ENCODE measurements at regions not wholly inside any gene's neighbourhood (a gene's known extent, or its start where the extent isn't known, plus 50 kb on each side); places are given as distances from the start of the nearest gene placed in this dataset.
"Not testable (repeated sequence)": the region's sequence is repeated elsewhere in the genome, so short reads cannot be mapped to it uniquely, and the experiment has no call there.

DNA sequence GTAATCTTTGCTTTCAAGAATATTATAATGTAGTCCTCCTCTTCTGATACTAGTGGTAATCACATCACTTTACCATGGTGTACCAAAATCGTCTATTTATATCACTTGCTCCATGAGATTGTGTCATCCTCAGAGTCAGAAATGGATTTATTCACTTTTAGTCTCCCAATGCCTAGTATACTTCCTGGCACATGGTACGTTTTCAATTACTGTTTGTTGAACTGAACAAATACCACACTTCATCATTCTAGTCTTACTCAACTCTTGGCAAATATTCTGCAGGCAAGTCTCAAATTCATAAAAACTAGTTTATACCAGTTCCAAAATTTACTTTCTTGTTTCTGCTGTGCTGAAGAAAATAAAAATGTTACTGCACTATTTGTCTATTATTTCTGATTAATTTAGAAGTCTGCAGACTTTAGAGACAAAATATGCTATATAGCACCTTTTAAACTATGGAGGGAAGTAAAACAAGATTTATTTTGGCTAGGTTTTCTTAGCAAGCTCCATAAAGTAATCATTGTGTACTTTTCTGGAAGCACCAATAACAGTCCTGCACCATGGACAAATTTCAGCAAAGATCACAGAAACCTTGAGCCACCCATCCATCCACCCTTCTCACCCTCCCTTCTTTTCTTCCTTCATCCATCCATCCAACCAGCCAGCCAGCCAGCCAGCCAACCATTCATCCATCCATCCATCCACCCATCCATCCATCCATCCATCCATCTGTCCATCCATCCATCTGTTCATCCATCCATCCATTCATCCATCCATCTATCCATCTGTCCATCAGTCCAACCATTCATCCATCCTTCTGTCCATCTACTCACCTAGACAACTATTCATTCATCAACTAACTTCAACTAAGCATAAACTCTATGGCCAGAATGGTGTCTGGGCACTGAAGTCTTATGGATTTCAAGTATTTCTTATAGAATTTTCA, 102.1 kb upstream of the STMND1 start:
- H3K4me3 ChIP-seq (ENCODE audit: low read length) = no peak overlapping the region
- no peak for TF ChIP-seq ZNF274 (IDR thresholded peaks at IDR 0.05; ENCODE audit: low read depth, low read length)

DNA sequence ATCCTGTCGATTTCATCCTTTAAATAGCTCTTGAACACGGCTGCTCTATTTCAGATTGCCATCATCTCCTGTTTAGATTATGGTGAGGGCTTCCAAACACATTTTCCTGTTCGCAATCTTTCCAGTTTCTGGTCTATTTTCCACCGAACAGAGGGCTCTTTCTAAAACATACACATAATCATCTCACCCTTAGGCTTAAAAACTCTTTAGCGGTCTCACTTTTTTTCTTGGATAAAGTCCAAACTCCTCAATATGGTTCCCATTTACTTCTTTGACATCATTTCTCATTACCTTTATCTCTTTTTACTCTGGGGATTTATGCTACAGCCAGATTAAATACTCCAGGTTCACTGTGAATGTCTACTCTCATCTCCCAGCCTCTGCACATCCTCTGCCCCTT, 103.4 kb upstream of the STMND1 start:
- H3K4me3 ChIP-seq (ENCODE audit: low read length) = no peak overlapping the region
- no peak for TF ChIP-seq ZNF274 (IDR thresholded peaks at IDR 0.05; ENCODE audit: low read depth, low read length)

DNA sequence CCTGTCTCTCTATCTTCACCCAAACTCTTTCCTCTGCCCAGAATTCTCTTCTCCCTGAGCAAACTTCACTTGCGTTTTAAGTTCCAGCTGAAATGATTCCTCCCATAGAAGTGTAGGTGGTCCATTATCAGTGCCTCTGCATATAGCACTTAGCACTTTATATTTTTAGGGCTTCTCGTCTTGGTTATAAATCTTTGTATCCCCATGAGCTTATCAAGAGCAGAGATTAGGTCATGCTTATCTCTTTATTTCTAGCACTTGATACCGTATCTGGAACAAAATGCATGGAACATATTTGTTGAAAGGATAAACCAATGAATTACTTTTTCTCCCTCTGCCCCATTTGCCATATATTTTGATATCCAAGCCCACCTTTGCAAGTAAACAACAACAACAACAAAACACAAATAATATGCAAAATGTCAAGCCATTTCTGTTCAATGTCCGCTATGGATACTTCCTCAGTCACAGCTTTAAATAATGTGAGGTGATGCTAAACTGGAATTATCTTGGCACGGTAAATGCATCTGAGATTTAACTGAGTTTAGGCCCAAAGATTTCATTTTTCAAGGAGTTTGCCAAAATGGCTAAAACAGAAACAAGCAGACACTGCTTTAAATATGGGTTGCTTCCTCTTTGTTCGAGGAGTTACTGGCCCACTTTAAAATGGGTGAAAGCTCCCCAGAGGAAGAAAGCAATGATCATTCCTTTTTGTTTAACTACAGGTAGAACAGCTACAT, 106.2 kb upstream of the STMND1 start:
- no peak overlapping the region for H3K4me3 ChIP-seq (ENCODE audit: low read length)
- TF ChIP-seq ZNF274 (IDR thresholded peaks at IDR 0.05; ENCODE audit: low read depth, low read length) = no peak

DNA sequence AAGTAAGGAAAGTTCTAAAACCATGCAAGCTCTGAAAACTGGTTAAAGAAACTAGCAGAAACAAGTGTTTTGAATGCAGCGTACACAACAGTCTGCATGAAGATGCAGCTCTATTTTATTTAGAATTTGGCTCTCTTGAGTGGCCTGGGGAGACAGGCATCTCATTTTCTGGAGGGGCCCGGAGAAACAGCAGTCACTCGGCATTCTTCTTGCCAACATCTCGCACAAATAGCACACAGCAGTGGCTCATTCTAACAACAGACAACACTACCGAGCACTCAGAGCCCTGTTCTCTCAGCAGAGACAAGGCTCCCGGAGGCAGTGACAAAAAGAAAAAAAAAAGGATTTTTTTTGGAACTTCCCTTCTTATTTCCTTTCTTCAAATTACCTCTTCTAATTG, 108.5 kb upstream of the STMND1 start:
- no peak overlapping the region for H3K4me3 ChIP-seq (ENCODE audit: low read length)
- no peak for TF ChIP-seq ZNF274 (IDR thresholded peaks at IDR 0.05; ENCODE audit: low read depth, low read length)

DNA sequence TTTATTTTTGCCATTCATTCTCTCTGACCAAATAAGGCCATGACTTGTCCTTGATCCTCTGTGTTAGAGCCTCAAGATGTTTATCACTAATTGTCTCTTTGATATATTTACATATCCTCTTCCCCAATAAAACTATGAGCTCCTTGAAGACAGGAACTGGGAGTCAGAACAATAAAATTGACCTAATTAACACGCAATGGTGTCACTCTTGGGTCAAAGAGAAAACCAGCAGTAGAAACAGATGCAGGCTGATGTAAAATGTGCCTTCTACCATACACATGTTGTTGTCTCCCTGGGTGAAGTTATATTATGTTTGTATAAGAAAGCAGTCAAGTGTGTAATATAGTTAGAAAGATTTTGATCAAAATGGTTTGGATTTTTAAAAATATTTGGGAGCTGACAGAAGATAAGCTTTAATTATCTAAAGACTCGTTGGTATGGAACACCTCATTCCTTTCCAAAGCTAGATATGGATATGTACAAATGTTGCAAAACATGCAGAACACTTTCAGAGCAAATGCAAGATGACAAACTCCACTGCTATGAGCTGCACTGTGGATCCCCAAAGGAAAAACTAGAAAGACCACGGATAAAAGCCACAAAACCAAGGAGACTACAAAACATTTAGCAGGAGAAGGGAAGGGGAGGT, 109.7 kb upstream of the STMND1 start:
- H3K4me3 ChIP-seq (ENCODE audit: low read length) = no peak overlapping the region
- TF ChIP-seq ZNF274 (IDR thresholded peaks at IDR 0.05; ENCODE audit: low read depth, low read length) = no peak

DNA sequence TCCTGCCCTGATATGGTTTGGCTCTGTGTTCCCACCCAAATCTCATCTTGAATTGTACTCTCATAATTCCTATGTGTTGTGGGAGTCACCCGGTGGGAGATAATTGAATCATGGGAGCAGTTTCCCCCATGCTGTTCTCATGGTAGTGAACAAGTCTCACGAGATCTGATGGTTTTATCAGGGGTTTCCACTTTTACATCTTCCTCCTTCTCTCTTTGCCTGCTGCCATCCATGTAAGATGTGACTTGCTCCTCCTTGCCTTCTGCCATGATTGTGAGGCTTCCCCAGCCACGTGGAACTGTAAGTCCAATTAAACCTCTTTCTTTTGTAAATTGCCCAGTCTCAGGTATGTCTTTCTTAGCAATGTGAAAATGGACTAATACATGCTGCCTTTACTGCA, 111.9 kb upstream of the STMND1 start:
- H3K4me3 ChIP-seq (ENCODE audit: low read length) = not testable (repeated sequence)

DNA sequence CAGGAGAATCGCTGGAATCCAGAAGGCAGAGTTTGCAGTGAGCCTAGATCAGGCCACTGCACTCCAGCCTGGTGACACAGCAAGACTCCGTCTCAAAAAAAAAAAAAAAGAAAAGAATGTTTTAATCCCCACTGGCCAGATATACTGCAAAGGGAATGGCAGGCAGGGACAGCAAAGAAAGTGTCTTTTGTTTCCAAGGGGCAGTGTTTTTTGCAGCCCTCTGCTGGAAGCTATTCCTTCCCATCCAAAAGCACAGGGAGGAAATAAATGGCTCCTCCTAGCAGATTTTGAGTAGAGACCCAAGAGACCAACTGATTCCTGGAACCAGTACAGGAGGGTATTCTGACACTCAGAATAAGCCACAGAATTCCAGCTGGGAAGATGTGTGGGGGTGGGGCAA, 112.5 kb upstream of the STMND1 start:
- no peak for TF ChIP-seq ZNF274 (IDR thresholded peaks at IDR 0.05; ENCODE audit: low read depth, low read length)

DNA sequence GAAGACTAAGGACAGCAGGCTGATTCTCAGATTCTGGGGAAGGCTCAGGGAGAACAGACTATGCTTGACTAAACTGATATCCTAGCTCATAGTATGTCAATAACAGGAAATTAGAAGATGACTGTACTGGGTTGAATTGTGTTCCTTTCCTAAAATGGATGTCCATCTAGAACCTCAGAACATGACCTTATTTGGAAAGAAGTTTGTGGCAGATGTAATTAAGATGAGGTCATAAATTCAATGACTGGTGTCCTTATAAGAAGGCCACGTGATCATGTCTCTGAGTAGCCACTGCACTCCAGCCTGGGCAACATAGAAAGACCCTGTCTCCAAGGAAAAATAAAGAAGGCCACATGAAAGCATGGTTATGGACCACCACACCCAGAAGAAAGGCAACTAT, 113.9 kb upstream of the STMND1 start:
- no peak overlapping the region for H3K4me3 ChIP-seq (ENCODE audit: low read length)
- TF ChIP-seq ZNF274 (IDR thresholded peaks at IDR 0.05; ENCODE audit: low read depth, low read length) = no peak

More for the DNA sequence above, 112.5 kb upstream of the STMND1 start:
- no peak overlapping the region for H3K4me3 ChIP-seq (ENCODE audit: low read length)

DNA sequence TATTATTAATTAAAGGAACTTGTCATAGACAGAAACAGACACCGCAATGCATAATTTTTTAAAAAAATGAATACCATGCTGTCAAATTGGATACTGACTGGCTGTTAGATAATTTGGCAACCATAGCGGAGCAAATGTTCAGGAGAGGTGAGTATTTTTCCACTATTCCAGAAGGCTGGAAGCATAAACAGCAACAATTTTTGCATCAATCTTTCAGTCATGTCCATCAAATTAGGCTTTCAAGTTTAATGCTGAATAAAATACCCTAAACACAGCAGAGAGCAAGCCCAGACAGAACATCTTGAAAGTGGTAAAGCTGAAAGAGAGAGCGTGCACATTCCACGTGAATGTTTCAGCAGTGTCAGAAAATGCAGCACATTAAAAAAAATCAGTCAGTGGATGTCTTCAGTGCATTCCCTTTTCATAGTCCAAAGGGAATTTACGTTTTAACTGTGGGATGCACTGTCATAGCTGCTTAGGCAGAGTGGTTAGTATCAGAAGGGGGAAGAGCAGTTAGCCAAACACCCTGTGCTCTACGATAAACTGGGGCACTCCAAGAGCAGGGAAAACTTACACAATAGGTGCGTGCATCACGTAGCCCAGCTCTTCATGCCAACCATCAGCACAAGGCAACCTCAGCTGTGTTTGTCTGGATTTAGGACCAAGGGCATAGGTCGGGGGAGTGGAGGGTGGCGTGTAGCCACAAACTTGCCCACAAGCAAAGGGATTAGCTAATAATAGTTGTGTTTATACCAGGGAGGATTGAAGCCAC, 116.2 kb upstream of the STMND1 start:
- no peak for TF ChIP-seq ZNF274 (IDR thresholded peaks at IDR 0.05; ENCODE audit: low read depth, low read length)
- no peak overlapping the region for H3K4me3 ChIP-seq (ENCODE audit: low read length)

DNA sequence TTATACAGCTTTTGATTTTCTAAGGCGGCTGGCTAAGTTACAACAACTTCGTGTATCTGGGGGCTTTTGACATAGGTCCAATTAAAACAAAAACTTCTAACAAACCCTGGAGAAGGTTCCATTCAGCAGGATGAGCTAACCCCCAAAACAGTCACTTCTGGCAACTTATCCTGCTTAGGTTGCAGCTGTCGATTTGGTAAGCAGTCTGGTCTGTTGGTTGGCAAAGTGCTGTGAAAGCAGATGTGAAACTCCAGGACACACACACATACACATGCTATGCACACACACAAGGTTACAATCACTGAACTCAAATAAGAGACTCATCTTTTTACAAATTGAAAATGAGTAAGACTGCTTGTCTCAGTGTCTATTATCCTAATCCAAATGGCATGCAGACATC, 119.0 kb upstream of the STMND1 start:
- TF ChIP-seq ZNF274 (IDR thresholded peaks at IDR 0.05; ENCODE audit: low read depth, low read length) = no peak
- H3K4me3 ChIP-seq (ENCODE audit: low read length) = no peak overlapping the region

DNA sequence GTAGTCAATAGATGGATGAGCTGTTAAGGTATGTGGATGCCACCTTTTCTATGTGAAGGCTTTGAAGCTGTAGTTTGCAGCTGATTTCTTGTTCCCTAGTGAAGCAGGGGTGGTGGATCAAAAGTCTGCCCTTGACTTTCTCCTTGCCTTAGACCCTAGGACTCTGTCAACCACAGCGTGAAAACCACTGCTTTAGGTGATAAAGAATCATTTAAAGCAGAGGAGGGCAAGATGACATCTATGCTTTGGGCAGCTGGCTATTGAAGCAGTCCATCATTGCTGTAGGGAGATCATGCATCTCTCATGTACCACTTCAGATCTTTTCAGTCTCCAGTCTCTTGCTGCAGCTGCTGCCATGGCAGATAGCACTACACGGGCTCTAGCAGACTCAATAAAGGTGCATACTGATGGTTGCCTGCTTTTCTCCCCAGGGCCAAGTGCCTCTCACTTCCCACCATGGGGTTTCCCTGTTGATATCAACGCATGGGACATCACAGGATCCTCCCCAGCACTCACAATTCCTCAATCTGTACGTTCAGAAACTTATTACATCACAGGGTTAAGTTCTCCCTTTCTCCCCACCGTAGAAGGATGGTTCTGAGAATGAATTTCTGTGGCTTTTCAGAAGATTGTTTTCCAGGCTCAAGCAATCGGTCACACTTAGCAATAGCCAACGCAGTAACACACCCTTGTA, 122.0 kb upstream of the STMND1 start:
- no peak for TF ChIP-seq ZNF274 (IDR thresholded peaks at IDR 0.05; ENCODE audit: low read depth, low read length)
- H3K4me3 ChIP-seq (ENCODE audit: low read length) = no peak overlapping the region

DNA sequence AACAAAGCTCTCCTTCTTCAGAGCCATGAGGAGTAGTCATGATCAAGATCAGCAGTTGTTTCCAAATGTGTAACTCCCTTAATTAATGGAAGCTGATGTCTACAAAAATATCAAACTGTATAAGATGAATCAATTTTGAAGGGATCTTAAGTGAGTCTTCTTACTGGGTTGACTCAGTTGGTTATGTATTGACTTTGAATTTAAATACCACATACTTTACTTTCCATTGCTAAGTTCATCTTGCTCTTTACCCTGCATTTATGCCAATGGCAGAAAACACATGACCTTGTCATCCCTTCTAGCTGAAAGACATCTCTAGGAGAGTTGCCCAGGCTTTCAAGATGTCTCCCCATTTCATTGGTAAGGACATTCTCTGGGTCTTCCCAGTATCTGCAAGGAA, 123.2 kb upstream of the STMND1 start:
- H3K4me3 ChIP-seq (ENCODE audit: low read length) = no peak overlapping the region
- TF ChIP-seq ZNF274 (IDR thresholded peaks at IDR 0.05; ENCODE audit: low read depth, low read length) = no peak

DNA sequence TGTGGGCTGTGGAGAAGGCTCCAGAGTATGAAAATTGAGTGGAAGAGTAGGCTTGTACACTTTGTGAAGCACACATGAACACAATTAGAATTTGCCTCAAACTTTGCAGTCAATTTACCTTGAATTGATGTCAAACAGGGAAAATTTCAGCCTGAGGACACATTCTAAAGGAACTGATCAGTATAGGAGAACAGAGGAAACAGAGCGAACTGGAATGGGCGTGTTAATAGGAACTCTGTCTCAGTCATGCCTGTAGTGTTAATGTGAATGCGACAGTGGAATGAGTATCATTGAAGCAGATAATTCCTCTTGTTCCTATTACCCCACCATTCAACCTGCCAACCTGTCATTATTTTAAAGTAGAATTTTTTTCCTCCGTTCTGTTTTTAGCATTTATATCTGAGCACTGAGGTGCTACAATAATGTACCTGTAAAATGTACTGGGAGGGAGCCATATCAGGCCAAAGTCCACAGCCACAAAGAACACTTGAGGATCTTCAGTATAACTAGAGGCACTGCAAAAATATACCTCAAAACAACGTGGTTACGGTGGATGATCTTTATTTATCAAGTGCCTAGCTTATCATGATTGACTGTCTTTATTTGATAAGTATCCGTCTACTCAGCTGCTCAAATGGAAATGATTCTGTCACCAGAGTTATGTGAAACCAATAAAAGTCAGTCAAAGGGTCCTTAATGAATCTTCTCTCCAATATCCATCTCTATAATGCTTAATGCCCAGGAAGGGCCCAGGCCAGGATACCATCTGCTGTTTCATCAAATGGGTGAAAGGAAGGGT, 125.3 kb upstream of the STMND1 start:
- TF ChIP-seq ZNF274 (IDR thresholded peaks at IDR 0.05; ENCODE audit: low read depth, low read length) = no peak
- H3K4me3 ChIP-seq (ENCODE audit: low read length) = no peak overlapping the region

All from GM08714 (cell line).